Osteoblast (primary cell): ENCODE measurements at regions not wholly inside any gene's neighbourhood (a gene's known extent, or its start where the extent isn't known, plus 50 kb on each side); places are given as distances from the start of the nearest gene placed in this dataset.

Source experiments
- DNase-seq: peaks from one replicate; pipeline ENCODE4 v3.0.0; 2011; ENCODE audit warnings: low spot score, mixed read lengths; ENCODE audit not compliant: insufficient read length; ENCODE audit errors: missing footprints
- H2AFZ ChIP-seq: 2 replicates; pipeline ENCODE4 v1.6.0; 2011; ENCODE audit warnings: mild to moderate bottlenecking, low read length
- H3K27ac ChIP-seq: 2 replicates; pipeline ENCODE4 v1.5.1; 2011; ENCODE audit warnings: mild to moderate bottlenecking, low read depth, low read length, moderate library complexity
- H3K27me3 ChIP-seq: 2 replicates; pipeline ENCODE4 v1.6.0; 2012; ENCODE audit warnings: mild to moderate bottlenecking, control low read depth, inconsistent platforms, low read length, moderate library complexity; ENCODE audit not compliant: insufficient read depth
- H3K36me3 ChIP-seq: 2 replicates; pipeline ENCODE4 v1.5.1; 2011; ENCODE audit warnings: mild to moderate bottlenecking, low read length, control low read depth, moderate library complexity; ENCODE audit not compliant: insufficient read depth
- H3K4me1 ChIP-seq: 2 replicates; pipeline ENCODE4 v1.5.1; 2011; ENCODE audit warnings: mild to moderate bottlenecking, low read length, control low read depth, moderate library complexity; ENCODE audit not compliant: insufficient read depth
- H3K4me2 ChIP-seq: 2 replicates; pipeline ENCODE4 v1.6.0; 2011; ENCODE audit warnings: mild to moderate bottlenecking, low read length; ENCODE audit not compliant: insufficient read depth
- H3K4me3 ChIP-seq: fragments of 200-600 bp; sonication (generic); 3 replicates; pipeline ENCODE4 v1.5.1; 2012; ENCODE audit warnings: mild to moderate bottlenecking, low read length, inconsistent platforms; ENCODE audit not compliant: insufficient read depth
- H3K79me2 ChIP-seq: 2 replicates; pipeline ENCODE4 v1.6.0; 2012; ENCODE audit warnings: mild to moderate bottlenecking, low read length, control low read depth, inconsistent platforms; ENCODE audit not compliant: insufficient read depth
- H3K9me3 ChIP-seq: 2 replicates; pipeline ENCODE4 v1.5.1; 2011; ENCODE audit warnings: low read depth, low read length, control low read depth
- H4K20me1 ChIP-seq: 2 replicates; pipeline ENCODE4 v1.6.0; 2012; ENCODE audit warnings: mild to moderate bottlenecking, low read length, control low read depth; ENCODE audit not compliant: insufficient read depth
- CTCF ChIP-seq: IDR thresholded peaks from 2 replicates; pipeline ENCODE4 v1.5.1; 2011; ENCODE audit warnings: mild to moderate bottlenecking, low read depth, low read length, moderate library complexity; ENCODE audit errors: extremely low read depth

- Histone ChIP-seq H3K4me2 (no peak overlapping the region), H2AFZ (no peak overlapping the region), H3K9me3 (no peaks in the 10 kb centered on the region), H3K27me3 (peaks cover 12% of the 10 kb centered on the region), H3K4me3 (no peak overlapping the region), H3K27ac (no peak overlapping the region), H3K79me2 (no peaks in the 10 kb centered on the region), H4K20me1 (no peaks in the 10 kb centered on the region), H3K36me3 (no peaks in the 10 kb centered on the region), H3K4me1 (no peaks in the 10 kb centered on the region)
- TF ChIP-seq CTCF: no peak
- DNase-seq: no peak
Measured at GRCh38 chr3:194231929-194232832, 96.2 kb downstream of the HES1 start.

DNA sequence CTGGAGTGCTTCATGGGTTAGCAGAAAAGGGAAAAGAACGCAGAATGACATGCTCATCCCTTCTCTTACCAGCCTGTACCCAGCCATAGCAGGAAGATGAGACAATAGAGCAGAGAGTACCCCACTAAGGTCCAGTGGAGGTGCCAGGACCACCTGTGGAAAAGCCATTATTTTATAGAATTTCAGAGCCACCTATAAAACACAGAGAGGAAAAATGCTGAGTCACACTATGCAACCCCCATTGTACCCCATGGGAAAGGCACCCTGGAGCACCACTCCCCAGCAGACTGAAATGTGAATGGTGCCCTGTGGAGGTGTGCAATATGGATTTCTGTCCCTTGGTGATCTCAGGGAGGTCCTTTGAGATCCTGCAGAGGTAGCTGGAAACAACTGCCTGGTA lies 97.2 kb downstream of the HES1 start:
- Histone ChIP-seq H3K27me3 (peaks cover 10% of the 10 kb centered on the region), H3K9me3 (no peaks in the 10 kb centered on the region), H3K27ac (no peak overlapping the region), H3K79me2 (no peaks in the 10 kb centered on the region), H3K4me2 (no peak overlapping the region), H3K4me3 (no peak overlapping the region), H3K4me1 (no peaks in the 10 kb centered on the region), H4K20me1 (no peaks in the 10 kb centered on the region), H3K36me3 (no peaks in the 10 kb centered on the region), H2AFZ (no peak overlapping the region)
- TF ChIP-seq CTCF: no peak
- no peak for DNase-seq

DNA sequence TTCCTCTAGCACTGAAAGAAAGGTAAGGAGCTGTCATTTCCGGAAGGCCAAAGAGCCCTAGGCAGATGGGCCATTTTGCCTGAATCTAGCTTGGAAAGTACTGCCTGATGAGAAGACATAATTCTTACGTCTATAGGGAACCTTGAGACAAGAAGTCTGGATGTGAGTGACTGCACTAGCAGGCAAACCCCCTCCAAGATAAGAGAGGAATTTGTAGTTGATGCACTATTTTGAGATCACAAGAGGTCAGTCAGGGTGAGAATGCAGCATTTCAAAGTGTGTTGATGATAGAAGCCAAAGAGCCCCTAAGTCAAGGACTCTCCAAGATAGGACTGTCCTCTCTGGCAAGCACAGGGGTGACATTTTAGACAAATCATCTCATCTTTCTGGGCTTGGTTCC lies 99.2 kb downstream of the HES1 start:
- H3K27me3 ChIP-seq: peaks cover 7% of the 10 kb centered on the region

More for the DNA sequence above, 99.2 kb downstream of the HES1 start:
- Histone ChIP-seq H3K4me3 (no peak overlapping the region), H3K27ac (no peak overlapping the region), H3K36me3 (no peaks in the 10 kb centered on the region), H3K4me1 (no peaks in the 10 kb centered on the region), H3K9me3 (no peaks in the 10 kb centered on the region), H3K79me2 (no peaks in the 10 kb centered on the region), H3K4me2 (no peak overlapping the region), H2AFZ (no peak overlapping the region), H4K20me1 (no peaks in the 10 kb centered on the region)
- DNase-seq: no peak
- TF ChIP-seq CTCF: no peak
